ENCODE measurements at regions not wholly inside any gene's neighbourhood (a gene's known extent, or its start where the extent isn't known, plus 50 kb on each side); places are given as distances from the start of the nearest gene placed in this dataset.

DNA sequence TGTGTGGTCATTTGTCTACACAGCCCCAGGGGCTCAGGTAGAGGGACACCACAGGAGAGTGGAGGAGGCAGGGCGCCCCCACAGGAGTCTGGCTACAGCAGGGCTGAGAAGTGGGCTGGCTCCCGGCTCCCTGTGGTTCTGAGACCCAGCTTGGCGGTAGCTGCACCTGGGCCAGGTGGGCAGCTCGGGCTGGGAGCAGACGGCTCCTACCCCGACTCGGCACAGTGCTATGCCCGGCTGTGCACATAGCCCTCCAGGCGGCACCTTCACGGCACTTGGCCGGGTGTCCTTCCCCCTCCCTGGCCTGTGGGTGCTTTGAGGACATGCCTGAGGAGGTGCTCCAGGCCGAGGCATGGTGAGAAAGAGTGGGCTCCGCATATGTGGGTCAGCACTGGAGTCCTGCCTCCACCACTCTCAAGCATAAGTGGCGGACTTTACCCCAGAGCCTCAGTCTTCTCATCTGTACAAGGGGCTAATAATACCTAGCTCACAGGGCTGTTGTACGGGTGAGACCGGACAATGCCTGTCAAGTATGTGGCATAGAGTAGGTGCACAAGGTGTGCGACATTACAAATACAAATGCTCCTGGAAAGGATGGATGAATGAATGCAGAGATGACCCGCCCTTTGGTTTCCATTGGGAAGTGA, 50.1 kb upstream of the JPH3 start:
- no peak for DNase-seq (ENCODE audit: low spot score)

DNA sequence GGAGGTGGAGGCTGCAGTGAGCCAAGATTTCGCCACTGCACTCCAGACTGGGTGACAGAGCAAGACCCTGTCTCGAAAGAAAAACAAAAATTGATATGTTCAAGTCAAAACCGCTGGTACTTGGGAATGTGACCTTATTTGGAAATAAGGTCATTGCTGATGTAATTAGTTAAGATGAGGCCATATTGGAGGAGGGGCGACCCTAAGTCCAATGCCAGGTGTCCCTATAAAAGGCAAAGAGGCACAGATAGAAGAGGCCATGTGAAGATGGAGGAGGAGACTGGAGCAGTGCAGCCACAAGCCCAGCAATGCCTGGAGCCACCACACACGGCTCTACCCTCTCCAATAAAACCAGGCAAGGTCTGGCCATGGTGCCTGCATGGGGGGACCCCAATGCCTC, 50.8 kb upstream of the JPH3 start:
- no peak for DNase-seq (ENCODE audit: low spot score)

DNA sequence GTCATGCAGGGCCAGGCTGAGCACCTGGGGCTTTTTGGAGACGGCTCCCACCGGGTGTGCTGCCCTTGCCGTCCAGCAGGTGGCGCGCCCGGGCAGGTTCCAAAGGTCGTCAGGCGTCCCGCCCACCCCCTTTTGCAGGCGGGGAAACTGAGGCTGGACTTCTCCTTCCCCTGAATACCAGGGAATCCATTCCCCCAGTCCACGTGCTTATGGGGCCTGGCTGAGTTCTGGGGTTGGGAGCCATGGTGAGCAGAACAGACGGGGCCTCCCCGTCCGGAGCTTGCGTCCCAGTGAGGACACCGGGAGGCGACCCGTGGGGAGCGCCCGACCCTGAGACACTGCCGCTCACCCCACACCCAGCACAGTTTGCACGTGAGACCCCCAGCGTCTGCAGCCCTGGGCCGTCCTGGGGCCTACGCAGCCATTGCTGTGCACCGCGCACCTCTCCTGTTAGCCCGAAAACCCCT, 51.8 kb upstream of the JPH3 start:
- peak; percentile 77 for DNase-seq (ENCODE audit: low spot score)

DNA sequence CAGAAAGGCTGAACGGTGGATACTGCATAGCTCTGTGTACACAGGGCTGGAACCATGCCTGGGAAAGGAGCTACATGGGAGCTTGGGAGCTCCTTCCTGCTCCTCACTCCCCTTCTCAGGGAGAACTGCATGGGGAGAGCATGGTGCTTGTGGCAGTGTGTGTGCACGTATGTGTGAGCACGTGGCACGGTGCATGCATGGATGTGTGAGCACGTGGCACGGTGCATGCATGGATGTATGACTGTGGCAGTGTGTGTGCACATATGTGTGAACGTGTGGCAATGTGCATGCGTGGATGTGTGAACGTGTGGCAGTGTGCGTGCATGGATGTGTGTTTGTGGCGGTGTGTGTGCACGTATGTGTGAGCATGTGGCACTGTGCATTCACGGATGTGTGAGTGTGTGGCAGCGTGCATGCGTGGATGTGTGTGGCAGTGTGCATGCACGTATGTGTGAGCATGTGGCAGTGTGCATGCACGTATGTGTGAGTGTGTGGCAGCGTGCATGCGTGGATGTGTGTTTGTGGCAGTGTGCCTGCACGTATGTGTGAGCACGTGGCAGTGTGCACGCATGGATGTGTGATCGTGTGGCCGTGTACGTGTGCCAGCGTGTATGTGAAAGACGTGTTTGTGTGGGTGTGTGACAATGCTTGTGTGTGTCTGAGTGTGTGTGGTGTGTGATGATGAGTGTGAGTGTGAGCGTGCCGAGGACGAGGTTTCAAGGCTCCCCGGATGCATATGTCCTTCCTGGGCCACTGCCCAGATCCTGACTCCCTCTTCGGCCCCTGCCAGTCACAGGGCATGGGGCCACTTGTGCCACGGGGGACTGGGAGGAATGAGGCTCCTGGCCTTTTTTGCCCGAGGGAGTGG, 52.4 kb upstream of the JPH3 start:
- DNase-seq (ENCODE audit: low spot score): no peak

DNA sequence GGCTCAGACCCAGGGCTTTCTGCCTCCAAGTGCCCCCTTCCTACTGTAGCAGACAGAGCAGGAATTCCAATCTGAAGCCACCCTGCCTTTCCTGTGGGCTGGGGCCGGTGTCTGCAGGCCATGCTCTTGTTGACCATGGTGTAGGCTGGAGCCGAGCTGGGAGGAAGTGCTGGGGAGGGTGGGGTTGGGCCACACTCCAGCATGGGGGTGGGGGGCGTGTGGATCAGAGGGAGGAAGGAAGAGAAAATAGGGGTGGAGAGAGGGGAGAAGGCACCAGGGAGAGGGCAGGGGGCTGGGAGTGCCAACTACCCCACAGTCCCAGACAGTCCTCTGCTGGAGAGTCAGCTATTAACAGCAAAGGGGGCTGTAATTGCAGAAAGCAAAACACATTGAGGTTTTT, 54.3 kb upstream of the JPH3 start:
- no peak for DNase-seq (ENCODE audit: low spot score)

DNA sequence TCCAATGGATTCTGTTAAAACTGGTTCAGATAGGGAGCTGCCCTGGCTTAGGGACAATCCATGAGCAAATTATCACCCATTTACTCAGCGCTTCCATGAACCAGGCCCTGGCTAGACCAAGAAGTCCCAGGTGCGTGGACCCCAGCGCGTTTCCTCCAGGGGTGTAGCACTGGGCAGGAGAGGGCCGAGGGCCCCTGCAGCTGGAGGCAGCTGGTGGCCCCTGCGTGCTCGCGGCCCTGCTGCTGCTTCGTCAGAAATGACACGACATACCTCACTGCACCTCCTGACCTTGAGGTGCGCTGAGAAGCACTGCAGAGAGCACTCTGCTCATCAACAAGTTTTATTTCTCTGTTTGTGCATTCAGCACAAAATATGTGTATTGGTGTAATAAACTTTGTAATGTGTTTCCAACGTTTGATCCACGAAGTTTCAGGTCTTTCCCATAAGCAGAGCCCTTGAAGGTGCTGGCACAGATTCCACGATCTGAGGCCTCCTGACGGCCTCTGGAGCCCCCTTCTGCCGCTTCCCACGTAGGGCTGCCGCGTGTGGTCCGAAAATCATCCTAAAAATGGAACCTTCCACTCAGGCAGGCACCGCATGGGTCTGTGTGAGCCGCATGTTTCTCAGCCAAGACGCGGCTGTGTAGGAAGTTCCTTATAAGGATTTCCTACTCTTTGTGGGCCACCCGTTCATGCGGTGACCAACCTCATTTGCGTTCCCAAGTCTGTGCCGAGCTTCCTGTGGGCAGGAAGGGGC, 50.8 kb upstream of the ZCCHC14 start:
- DNase-seq (ENCODE audit: low spot score): no peak

DNA sequence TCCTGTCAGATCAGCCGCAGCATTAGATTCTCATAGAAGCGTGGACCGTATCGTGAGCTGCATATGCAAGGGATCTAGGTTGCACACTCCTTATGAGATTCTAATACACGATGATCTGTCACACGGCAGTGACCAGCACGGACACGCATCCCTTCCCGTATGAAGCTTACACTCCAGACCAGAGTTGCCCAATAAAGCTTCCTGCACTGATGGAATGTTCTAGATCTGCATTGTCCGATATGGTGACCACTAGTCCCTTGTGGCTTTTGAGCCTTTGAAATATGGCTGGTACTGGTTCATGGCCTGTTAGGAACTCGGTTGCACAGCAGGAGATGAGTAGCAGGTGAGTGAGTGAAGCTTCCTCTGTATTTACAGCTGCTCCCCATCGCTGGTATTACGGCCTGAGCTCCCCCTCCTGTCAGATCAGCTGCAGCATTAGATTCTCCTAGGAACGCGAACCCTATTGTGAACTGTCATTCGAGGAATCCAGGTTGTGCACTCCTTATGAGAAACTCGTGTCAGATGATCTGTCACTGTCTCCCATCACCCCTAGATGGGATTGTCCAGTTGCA, 49.8 kb upstream of the ZCCHC14 start:
- no peak for DNase-seq (ENCODE audit: low spot score)

Measured in ecto neural progenitor cell (in vitro differentiated cells).